ENCODE measurements at regions not wholly inside any gene's neighbourhood (a gene's known extent, or its start where the extent isn't known, plus 50 kb on each side); places are given as distances from the start of the nearest gene placed in this dataset.

DNA sequence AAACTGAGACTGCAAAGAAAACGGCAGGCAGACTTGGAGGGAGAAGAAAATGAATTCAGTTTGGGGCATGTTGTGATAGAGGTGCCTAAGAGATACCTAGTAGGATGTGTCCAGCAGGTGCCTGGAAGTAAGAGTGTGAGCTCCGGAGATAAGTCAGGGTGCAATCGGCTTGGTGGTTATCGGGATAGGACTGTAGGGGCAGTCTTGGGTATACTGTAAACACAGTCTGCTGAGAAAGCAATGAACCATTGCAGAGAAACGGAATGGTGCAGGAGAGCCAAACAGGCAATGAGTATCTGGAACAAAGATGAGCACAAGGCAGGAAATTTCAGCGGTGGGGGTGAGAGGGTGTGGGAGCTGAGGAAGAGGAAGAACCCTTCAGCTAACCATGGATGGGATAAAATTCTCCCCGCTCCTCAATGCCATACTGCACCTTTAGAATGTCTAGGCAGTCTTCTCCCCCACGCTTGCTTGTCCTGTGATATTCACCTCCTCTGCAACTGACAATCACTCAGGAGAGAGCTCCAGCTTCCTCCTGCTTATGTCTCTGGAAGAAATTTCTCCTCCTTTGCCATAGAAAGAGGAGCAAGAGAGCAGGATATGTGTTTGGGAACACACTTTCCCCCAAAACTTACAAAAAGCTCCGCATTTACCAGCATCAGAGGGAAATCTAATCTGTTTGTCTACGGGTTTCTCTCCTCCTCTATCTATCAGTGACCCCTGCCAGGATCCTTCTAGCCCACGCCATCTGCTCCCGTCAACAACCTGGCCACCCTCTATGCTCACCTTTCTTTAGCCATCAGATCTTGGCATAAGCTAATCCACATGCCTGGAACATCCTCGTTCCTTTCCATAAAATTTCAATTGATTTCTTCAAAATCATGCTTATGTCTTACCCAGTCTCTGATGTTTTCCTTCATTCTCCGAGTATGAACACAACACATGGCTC lies 381.7 kb upstream of the JARID2 start:
- H3K36me3 Mint-ChIP-seq (ENCODE audit: insufficient read depth), result no peaks in the 10 kb centered on the region
- H3K27ac Mint-ChIP-seq, result no peak overlapping the region
- no peak overlapping the region for H3K4me3 Mint-ChIP-seq (ENCODE audit: low read depth)
- peaks cover 9% of the 10 kb centered on the region for H3K4me1 Mint-ChIP-seq (ENCODE audit: low read depth)
- TF ChIP-seq, protein P1, sequence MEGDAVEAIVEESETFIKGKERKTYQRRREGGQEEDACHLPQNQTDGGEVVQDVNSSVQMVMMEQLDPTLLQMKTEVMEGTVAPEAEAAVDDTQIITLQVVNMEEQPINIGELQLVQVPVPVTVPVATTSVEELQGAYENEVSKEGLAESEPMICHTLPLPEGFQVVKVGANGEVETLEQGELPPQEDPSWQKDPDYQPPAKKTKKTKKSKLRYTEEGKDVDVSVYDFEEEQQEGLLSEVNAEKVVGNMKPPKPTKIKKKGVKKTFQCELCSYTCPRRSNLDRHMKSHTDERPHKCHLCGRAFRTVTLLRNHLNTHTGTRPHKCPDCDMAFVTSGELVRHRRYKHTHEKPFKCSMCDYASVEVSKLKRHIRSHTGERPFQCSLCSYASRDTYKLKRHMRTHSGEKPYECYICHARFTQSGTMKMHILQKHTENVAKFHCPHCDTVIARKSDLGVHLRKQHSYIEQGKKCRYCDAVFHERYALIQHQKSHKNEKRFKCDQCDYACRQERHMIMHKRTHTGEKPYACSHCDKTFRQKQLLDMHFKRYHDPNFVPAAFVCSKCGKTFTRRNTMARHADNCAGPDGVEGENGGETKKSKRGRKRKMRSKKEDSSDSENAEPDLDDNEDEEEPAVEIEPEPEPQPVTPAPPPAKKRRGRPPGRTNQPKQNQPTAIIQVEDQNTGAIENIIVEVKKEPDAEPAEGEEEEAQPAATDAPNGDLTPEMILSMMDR (IDR thresholded peaks at IDR 0.05; ENCODE audit: unreplicated experiment), result no peak
- DNase-seq (ENCODE audit: low spot score, unreplicated experiment), result no peak
- H3K9me3 Mint-ChIP-seq (ENCODE audit: low read depth), result no peaks in the 10 kb centered on the region
- peaks cover 19% of the 10 kb centered on the region for H3K27me3 Mint-ChIP-seq

DNA sequence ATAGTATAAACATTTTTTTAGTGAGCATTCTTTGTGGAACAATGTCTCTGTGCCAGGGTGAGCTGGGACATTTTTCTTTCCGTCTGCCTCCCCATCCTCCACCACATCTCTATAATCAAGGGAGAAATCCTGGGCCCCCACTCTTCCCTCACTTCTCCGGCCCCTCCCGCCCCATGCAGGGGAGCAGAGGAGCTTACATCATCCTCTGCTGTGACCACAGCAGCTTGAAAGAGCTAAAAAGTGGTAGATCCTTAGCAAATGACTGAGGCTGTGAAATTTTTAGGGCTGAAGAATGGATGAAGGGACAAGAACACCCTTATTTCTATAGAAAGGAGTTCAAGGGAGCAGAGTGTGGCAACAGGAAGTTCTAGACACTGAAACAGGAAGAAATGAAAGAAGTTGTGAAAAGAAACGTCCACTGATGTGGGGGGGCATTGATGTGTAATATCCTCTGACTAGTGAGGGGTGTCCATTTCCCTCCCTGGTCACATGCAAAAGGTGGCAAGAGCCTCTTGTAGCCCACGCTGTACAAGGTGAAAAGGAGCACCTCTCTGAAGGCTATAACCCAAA lies 380.3 kb upstream of the JARID2 start:
- H3K27ac Mint-ChIP-seq, result no peak overlapping the region
- H3K27me3 Mint-ChIP-seq, result peaks cover 23% of the 10 kb centered on the region
- no peak overlapping the region for H3K4me3 Mint-ChIP-seq (ENCODE audit: low read depth)
- H3K4me1 Mint-ChIP-seq (ENCODE audit: low read depth), result peaks cover 7% of the 10 kb centered on the region
- H3K36me3 Mint-ChIP-seq (ENCODE audit: insufficient read depth), result no peaks in the 10 kb centered on the region
- TF ChIP-seq, protein P1 (IDR thresholded peaks at IDR 0.05; ENCODE audit: unreplicated experiment), result no peak
- DNase-seq (ENCODE audit: low spot score, unreplicated experiment), result no peak
- H3K9me3 Mint-ChIP-seq (ENCODE audit: low read depth), result no peaks in the 10 kb centered on the region

DNA sequence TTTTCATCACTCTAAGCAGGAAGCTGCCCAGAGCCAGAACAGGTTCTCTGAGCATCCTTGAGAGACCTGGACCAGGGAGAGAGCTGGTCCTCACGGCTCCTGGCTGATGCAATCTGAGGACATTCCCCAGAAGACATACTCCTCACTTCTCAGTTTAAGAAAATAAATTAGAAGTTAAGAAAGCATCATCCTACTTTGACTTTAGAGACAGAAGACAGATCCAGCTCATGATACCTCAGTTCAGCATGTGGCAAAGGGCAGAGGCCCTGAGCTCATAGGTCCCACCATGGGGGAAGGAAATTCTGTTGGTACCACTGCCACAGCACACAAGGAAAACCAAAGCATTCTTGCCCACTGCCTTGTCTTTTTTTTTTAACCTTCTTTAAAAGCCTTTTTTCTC lies 378.1 kb upstream of the JARID2 start:
- no peak overlapping the region for H3K27ac Mint-ChIP-seq
- no peak overlapping the region for H3K4me3 Mint-ChIP-seq (ENCODE audit: low read depth)
- no peaks in the 10 kb centered on the region for H3K36me3 Mint-ChIP-seq (ENCODE audit: insufficient read depth)
- TF ChIP-seq, protein P1 (IDR thresholded peaks at IDR 0.05; ENCODE audit: unreplicated experiment), result no peak
- peaks cover 23% of the 10 kb centered on the region for H3K27me3 Mint-ChIP-seq
- H3K9me3 Mint-ChIP-seq (ENCODE audit: low read depth), result no peaks in the 10 kb centered on the region
- DNase-seq (ENCODE audit: low spot score, unreplicated experiment), result no peak
- peaks cover 7% of the 10 kb centered on the region for H3K4me1 Mint-ChIP-seq (ENCODE audit: low read depth)

DNA sequence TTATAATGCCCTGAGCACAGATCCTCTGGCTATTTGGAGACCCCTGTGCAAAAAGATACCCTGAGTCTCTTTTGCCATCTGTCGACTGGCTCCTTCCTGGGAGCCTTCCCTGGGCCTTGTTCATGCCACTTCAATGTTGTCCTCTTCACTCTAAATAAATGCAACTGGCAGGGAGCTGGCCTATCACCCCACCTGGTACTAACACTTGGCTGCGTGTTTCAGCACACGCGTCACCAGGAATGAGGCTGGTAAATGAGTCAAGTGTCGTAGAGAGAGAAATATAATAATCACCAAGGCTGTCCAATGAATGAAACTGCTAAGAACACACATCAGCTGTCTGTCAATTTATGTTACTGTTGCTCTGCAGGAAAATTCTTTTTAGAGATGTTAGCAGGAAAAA lies 374.6 kb upstream of the JARID2 start:
- Mint-ChIP-seq H3K27ac (no peak overlapping the region), H3K4me3 (ENCODE audit: low read depth) (no peak overlapping the region), H3K4me1 (ENCODE audit: low read depth) (peaks cover 2% of the 10 kb centered on the region), H3K36me3 (ENCODE audit: insufficient read depth) (no peaks in the 10 kb centered on the region), H3K27me3 (peaks cover 8% of the 10 kb centered on the region), H3K9me3 (ENCODE audit: low read depth) (no peaks in the 10 kb centered on the region)
- TF ChIP-seq, protein P1 (IDR thresholded peaks at IDR 0.05; ENCODE audit: unreplicated experiment), result no peak
- DNase-seq (ENCODE audit: low spot score, unreplicated experiment), result no peak

DNA sequence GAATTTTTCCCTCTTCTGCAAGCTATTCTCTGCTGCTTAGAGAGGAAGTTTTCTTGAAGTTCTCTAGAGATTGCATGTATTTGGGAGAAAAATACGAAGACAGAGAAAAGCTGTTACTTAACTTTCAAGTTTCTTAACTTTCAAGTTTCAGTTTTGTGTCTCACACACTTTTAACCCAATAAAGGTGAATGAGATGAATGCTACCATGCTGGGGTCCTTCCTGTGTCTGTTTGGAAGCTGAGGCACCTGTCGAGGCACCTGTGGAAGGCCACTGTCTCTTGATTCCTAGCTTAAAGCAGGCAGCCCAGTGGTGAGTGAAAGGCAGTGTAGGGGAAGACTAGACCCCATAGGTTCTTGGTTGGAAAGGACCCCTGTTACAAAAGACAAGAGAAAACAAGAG lies 372.8 kb upstream of the JARID2 start:
- Mint-ChIP-seq H3K36me3 (ENCODE audit: insufficient read depth) (no peaks in the 10 kb centered on the region), H3K27me3 (peaks cover 8% of the 10 kb centered on the region), H3K9me3 (ENCODE audit: low read depth) (no peaks in the 10 kb centered on the region), H3K4me1 (ENCODE audit: low read depth) (peaks cover 2% of the 10 kb centered on the region), H3K27ac (no peak overlapping the region), H3K4me3 (ENCODE audit: low read depth) (no peak overlapping the region)
- TF ChIP-seq, protein P1 (IDR thresholded peaks at IDR 0.05; ENCODE audit: unreplicated experiment), result no peak
- DNase-seq (ENCODE audit: low spot score, unreplicated experiment), result no peak

Data from progenitor cell of endocrine pancreas (in vitro differentiated cells).